Neural progenitor cell (in vitro differentiated cells): ENCODE measurements at regions not wholly inside any gene's neighbourhood (a gene's known extent, or its start where the extent isn't known, plus 50 kb on each side); places are given as distances from the start of the nearest gene placed in this dataset.

Experiments
- DNase-seq: peaks from one replicate; pipeline ENCODE4 v3.0.0-alpha.2; 2016; ENCODE audit warnings: low spot score
- H2AFZ ChIP-seq: fragments of 200-600 bp; sonication (generic); replicated peaks from 2 replicates; pipeline ENCODE4 v1.6.1; 2016; ENCODE audit warnings: antibody characterized with exemption
- H3F3A ChIP-seq: fragments of 200-600 bp; sonication (generic); 2 replicates; pipeline ENCODE4 v1.6.1; 2016; ENCODE audit warnings: antibody characterized with exemption, low read depth
- H3K27ac ChIP-seq: fragments of 200-600 bp; sonication (generic); 2 replicates; pipeline ENCODE4 v1.5.1; 2016; ENCODE audit warnings: mild to moderate bottlenecking
- H3K27me3 ChIP-seq: fragments of 200-600 bp; sonication (generic); 2 replicates; pipeline ENCODE4 v1.6.1; 2016; ENCODE audit warnings: mild to moderate bottlenecking, moderate library complexity
- H3K36me3 ChIP-seq: fragments of 200-600 bp; sonication (generic); 2 replicates; pipeline ENCODE4 v1.5.1; 2016
- H3K4me1 ChIP-seq: fragments of 200-600 bp; sonication (generic); 2 replicates; pipeline ENCODE4 v1.6.1; 2016; ENCODE audit warnings: mixed run types
- H3K4me2 ChIP-seq: fragments of 200-600 bp; sonication (generic); 2 replicates; pipeline ENCODE4 v1.6.1; 2016
- H3K4me3 ChIP-seq: fragments of 200-600 bp; sonication (generic); 2 replicates; pipeline ENCODE4 v1.5.1; 2016
- H3K79me2 ChIP-seq: fragments of 200-600 bp; sonication (generic); 2 replicates; pipeline ENCODE4 v1.6.1; 2016; ENCODE audit warnings: low read depth
- H3K9ac ChIP-seq: fragments of 200-600 bp; sonication (generic); 2 replicates; pipeline ENCODE4 v1.6.1; 2016
- H3K9me3 ChIP-seq: fragments of 200-600 bp; sonication (generic); 2 replicates; pipeline ENCODE4 v1.5.1; 2016; ENCODE audit warnings: low read depth
- H4K20me1 ChIP-seq: fragments of 200-600 bp; sonication (generic); 2 replicates; pipeline ENCODE4 v1.6.1; 2016; ENCODE audit warnings: low read depth
- H3K27ac Mint-ChIP-seq: 3 replicates; pipeline ENCODE4 v1.8.0; 2021; ENCODE audit warnings: mixed read lengths
- H3K27me3 Mint-ChIP-seq: 2 replicates; pipeline ENCODE4 v1.8.0; 2022; ENCODE audit warnings: low read depth, mild to moderate bottlenecking, inconsistent platforms, moderate library complexity, mixed read lengths; ENCODE audit not compliant: insufficient read depth
- H3K36me3 Mint-ChIP-seq: 3 replicates; pipeline ENCODE4 v1.8.0; 2021; ENCODE audit warnings: mixed read lengths
- H3K4me1 Mint-ChIP-seq: 3 replicates; pipeline ENCODE4 v1.8.0; 2021; ENCODE audit warnings: mixed read lengths
- H3K4me3 Mint-ChIP-seq: 3 replicates; pipeline ENCODE4 v1.8.0; 2021; ENCODE audit warnings: mild to moderate bottlenecking, moderate library complexity, mixed read lengths
- H3K9me3 Mint-ChIP-seq: 3 replicates; pipeline ENCODE4 v1.8.0; 2020; ENCODE audit warnings: mixed read lengths
- EZH2 ChIP-seq: fragments of 200-600 bp; sonication (generic); IDR thresholded peaks from 2 replicates; pipeline ENCODE4 v1.6.1; 2017; ENCODE audit warnings: antibody characterized with exemption, mild to moderate bottlenecking, moderate library complexity
- EZH2phosphoT487 ChIP-seq: fragments of 200-600 bp; sonication (generic); IDR thresholded peaks from 2 replicates; pipeline ENCODE4 v1.6.1; 2017; ENCODE audit warnings: antibody characterized with exemption
- TF ChIP-seq, protein P1 (sequence below): fragments of 200-600 bp; sonication (generic); IDR thresholded peaks from 2 replicates; pipeline ENCODE4 v1.5.1; 2017; ENCODE audit warnings: antibody characterized with exemption, mild to moderate bottlenecking

DNA sequence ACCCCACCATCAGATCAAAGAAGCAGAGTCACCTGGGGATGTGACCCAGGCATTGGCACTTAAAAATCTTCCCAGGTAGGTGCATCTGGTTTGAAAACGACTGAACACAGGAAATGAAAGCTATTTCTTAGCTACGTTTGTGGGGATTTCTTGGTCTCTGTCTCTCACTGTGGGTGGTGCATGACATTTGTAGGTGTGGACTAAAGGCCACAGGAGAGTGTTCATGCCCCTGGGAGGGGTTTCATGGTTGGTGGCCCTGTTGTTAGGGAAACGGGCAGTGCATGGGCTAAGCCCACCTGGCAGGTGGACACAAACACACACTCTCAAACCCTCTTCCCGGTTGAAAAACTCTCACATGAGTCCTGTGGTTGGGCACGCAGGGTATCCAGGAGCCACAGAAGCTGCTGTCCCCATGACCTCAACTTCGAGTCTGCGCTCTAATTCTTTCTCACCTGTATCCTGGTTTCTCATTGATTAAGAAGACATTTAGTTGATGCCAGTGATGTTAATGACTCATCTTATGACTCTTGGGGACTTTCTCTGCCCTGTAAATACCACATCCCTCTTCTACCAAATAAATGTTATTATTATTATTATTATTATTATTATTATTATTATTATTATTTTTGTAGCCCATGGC, 119.4 kb downstream of the MRPS6 start:
- H3K27ac ChIP-seq: no peak overlapping the region
- Mint-ChIP-seq H3K36me3 (peaks cover 24% of the 10 kb centered on the region), H3K4me3 (no peak overlapping the region), H3K27me3 (peaks cover 3% of the 10 kb centered on the region), H3K9me3 (peaks cover 14% of the 10 kb centered on the region), H3K4me1 (peaks cover 23% of the 10 kb centered on the region), H3K27ac (no peak overlapping the region)
- H3K79me2 ChIP-seq: no peaks in the 10 kb centered on the region
- peaks cover under 1% of the 10 kb centered on the region for H3F3A ChIP-seq
- no peak overlapping the region for H3K4me3 ChIP-seq
- peaks cover 11% of the 10 kb centered on the region for H3K4me1 ChIP-seq
- H3K36me3 ChIP-seq: no peaks in the 10 kb centered on the region
- no peak overlapping the region for H3K9ac ChIP-seq
- H3K4me2 ChIP-seq: no peak overlapping the region
- no peaks in the 10 kb centered on the region for H3K27me3 ChIP-seq
- H3K9me3 ChIP-seq: no peaks in the 10 kb centered on the region
- H4K20me1 ChIP-seq: no peaks in the 10 kb centered on the region
- no peak for TF ChIP-seq EZH2
- no peak for TF ChIP-seq EZH2phosphoT487
- TF ChIP-seq, protein P1, sequence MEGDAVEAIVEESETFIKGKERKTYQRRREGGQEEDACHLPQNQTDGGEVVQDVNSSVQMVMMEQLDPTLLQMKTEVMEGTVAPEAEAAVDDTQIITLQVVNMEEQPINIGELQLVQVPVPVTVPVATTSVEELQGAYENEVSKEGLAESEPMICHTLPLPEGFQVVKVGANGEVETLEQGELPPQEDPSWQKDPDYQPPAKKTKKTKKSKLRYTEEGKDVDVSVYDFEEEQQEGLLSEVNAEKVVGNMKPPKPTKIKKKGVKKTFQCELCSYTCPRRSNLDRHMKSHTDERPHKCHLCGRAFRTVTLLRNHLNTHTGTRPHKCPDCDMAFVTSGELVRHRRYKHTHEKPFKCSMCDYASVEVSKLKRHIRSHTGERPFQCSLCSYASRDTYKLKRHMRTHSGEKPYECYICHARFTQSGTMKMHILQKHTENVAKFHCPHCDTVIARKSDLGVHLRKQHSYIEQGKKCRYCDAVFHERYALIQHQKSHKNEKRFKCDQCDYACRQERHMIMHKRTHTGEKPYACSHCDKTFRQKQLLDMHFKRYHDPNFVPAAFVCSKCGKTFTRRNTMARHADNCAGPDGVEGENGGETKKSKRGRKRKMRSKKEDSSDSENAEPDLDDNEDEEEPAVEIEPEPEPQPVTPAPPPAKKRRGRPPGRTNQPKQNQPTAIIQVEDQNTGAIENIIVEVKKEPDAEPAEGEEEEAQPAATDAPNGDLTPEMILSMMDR: no peak
- no peak overlapping the region for H2AFZ ChIP-seq
- no peak for DNase-seq

DNA sequence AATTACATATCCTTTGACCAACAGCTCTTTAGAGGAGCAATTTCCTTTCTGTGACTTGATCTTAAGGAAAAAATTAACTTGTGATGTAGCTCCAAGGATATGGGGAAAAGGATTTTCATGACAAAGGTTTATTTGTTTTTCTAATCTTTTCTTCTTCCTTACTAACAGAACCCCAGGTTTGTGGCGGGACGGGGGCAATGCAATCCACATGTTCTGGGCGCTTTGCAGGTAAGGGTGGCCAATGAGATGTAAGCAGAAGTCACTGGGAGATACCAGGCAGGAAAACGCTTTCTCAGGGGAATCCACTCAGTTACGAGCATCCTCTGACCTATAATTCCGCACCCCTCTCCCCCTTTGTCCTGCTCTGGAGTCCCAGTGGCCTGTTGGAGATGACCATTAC, 122.0 kb downstream of the MRPS6 start:
- Histone ChIP-seq H3K27ac (no peak overlapping the region), H3K9ac (no peak overlapping the region), H3F3A (peaks cover 18% of the 10 kb centered on the region), H3K9me3 (no peaks in the 10 kb centered on the region), H3K79me2 (no peaks in the 10 kb centered on the region), H3K4me3 (no peak overlapping the region), H4K20me1 (no peaks in the 10 kb centered on the region), H3K36me3 (no peaks in the 10 kb centered on the region), H2AFZ (no peak overlapping the region), H3K4me2 (no peak overlapping the region), H3K27me3 (no peaks in the 10 kb centered on the region), H3K4me1 (peaks cover 19% of the 10 kb centered on the region)
- Mint-ChIP-seq H3K27ac (no peak overlapping the region), H3K4me1 (peaks cover 28% of the 10 kb centered on the region), H3K4me3 (no peak overlapping the region), H3K36me3 (peaks cover 9% of the 10 kb centered on the region), H3K9me3 (peaks cover 7% of the 10 kb centered on the region), H3K27me3 (peaks cover 8% of the 10 kb centered on the region)
- TF ChIP-seq EZH2phosphoT487: no peak
- TF ChIP-seq, protein P1: no peak
- TF ChIP-seq EZH2: no peak
- no peak for DNase-seq

DNA sequence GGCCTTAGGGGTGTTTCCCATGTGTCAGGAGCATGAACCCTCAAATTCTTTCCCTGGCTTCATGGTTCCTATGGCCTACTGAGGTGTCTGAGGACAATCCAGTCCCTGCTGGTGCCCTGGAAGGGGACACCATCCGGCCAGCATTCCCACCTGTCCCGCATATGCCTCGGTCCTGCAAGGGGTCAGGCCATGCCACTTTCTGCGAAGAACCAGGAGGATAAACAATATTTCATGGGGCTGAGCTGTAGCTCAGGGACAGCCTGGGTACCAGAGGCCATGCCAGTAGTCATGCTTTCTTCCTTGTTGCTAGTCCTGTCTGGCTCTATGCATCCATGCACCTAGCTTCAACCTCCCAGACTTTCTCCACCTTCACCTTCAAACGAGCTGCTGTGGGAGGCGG, 123.6 kb downstream of the MRPS6 start:
- no peaks in the 10 kb centered on the region for H3K27me3 ChIP-seq
- no peak overlapping the region for H3K9ac ChIP-seq
- no peaks in the 10 kb centered on the region for H3K36me3 ChIP-seq
- H3K4me1 ChIP-seq: peaks cover 28% of the 10 kb centered on the region
- Mint-ChIP-seq H3K27ac (no peak overlapping the region), H3K9me3 (peaks cover 7% of the 10 kb centered on the region), H3K27me3 (peaks cover 8% of the 10 kb centered on the region), H3K36me3 (peaks cover 9% of the 10 kb centered on the region), H3K4me3 (no peak overlapping the region), H3K4me1 (peaks cover 38% of the 10 kb centered on the region)
- no peak overlapping the region for H3K4me2 ChIP-seq
- no peaks in the 10 kb centered on the region for H4K20me1 ChIP-seq
- peaks cover 32% of the 10 kb centered on the region for H3F3A ChIP-seq
- no peaks in the 10 kb centered on the region for H3K9me3 ChIP-seq
- H3K27ac ChIP-seq: no peak overlapping the region
- no peak for DNase-seq
- no peak overlapping the region for H3K4me3 ChIP-seq
- H3K79me2 ChIP-seq: no peaks in the 10 kb centered on the region
- H2AFZ ChIP-seq: no peak overlapping the region
- TF ChIP-seq EZH2phosphoT487 (no peak), EZH2 (no peak)
- TF ChIP-seq, protein P1: no peak
